NCI-H345 treated with DMSO at 0.1 percent for 48 hours (cell line): ENCODE measurements at regions not wholly inside any gene's neighbourhood (a gene's known extent, or its start where the extent isn't known, plus 50 kb on each side); places are given as distances from the start of the nearest gene placed in this dataset.

Experiments
- DNase-seq: peaks from one replicate; lab custom pipeline; 2025; ENCODE audit not compliant: unreplicated experiment; lab: John Stamatoyannopoulos, UW

- no peak for DNase-seq
Observed at GRCh38 chr4:181548873-181549575, 694.2 kb upstream of the TENM3 start.

- DNase-seq, result no peak
Observed at GRCh38 chr4:181549576-181550188, 693.5 kb upstream of the TENM3 start.

- no peak for DNase-seq
Observed at GRCh38 chr4:181550381-181550780, 692.8 kb upstream of the TENM3 start.

- no peak for DNase-seq
Observed at GRCh38 chr4:181559637-181560036, 683.6 kb upstream of the TENM3 start.

GRCh38 chr4:181562399-181562798 is 680.8 kb upstream of the TENM3 start:
- no peak for DNase-seq

GRCh38 chr4:181564625-181565024 is 678.6 kb upstream of the TENM3 start:
- no peak for DNase-seq

GRCh38 chr4:181566490-181566889 is 676.7 kb upstream of the TENM3 start:
- DNase-seq, result no peak

GRCh38 chr4:181569553-181569952 is 673.6 kb upstream of the TENM3 start:
- no peak for DNase-seq

- DNase-seq, result no peak
Observed at GRCh38 chr4:181578911-181579310, 664.3 kb upstream of the TENM3 start.

GRCh38 chr4:181579486-181579885 is 663.7 kb upstream of the TENM3 start:
- no peak for DNase-seq

GRCh38 chr4:181581983-181582382 is 661.2 kb upstream of the TENM3 start:
- DNase-seq, result no peak

GRCh38 chr4:181582595-181582994 is 660.6 kb upstream of the TENM3 start:
- no peak for DNase-seq

GRCh38 chr4:181588733-181589302 is 654.4 kb upstream of the TENM3 start:
- DNase-seq, result no peak

- DNase-seq, result no peak
Observed at GRCh38 chr4:181592221-181592745, 650.9 kb upstream of the TENM3 start.

- no peak for DNase-seq
Observed at GRCh38 chr4:181593703-181594102, 649.5 kb upstream of the TENM3 start.

- DNase-seq, result no peak
Observed at GRCh38 chr4:181594188-181594587, 649.0 kb upstream of the TENM3 start.

- DNase-seq, result no peak
Observed at GRCh38 chr4:181595716-181596115, 647.5 kb upstream of the TENM3 start.

GRCh38 chr4:181597766-181598165 is 645.4 kb upstream of the TENM3 start:
- DNase-seq, result no peak

- no peak for DNase-seq
Observed at GRCh38 chr4:181599134-181599533, 644.1 kb upstream of the TENM3 start.

- DNase-seq, result no peak
Observed at GRCh38 chr4:181601103-181601502, 642.1 kb upstream of the TENM3 start.

GRCh38 chr4:181604546-181604945 is 638.7 kb upstream of the TENM3 start:
- DNase-seq, result no peak

- DNase-seq, result no peak
Observed at GRCh38 chr4:181606300-181606699, 636.9 kb upstream of the TENM3 start.
